COLO668 (cell line): ENCODE measurements at regions not wholly inside any gene's neighbourhood (a gene's known extent, or its start where the extent isn't known, plus 50 kb on each side); places are given as distances from the start of the nearest gene placed in this dataset.

Experiments used
- DNase-seq: peaks from one replicate; lab custom pipeline; 2025; ENCODE audit not compliant: unreplicated experiment; lab: John Stamatoyannopoulos, UW

GRCh38 chr2:234134496-234134895, 84.0 kb downstream of the SPP2 start:
- no peak for DNase-seq

GRCh38 chr2:234133004-234133403, 82.5 kb downstream of the SPP2 start:
- DNase-seq = no peak

- DNase-seq = no peak
Observed at GRCh38 chr2:234130777-234131181, 80.3 kb downstream of the SPP2 start.

GRCh38 chr2:234128606-234129005, 78.1 kb downstream of the SPP2 start:
- no peak for DNase-seq
